SU-DHL-6 (cell line): ENCODE measurements at regions not wholly inside any gene's neighbourhood (a gene's known extent, or its start where the extent isn't known, plus 50 kb on each side); places are given as distances from the start of the nearest gene placed in this dataset.

Experiments used
- EZH2phosphoT487 ChIP-seq: fragments of 200-600 bp; sonication (generic), shearing (Covaris generic); conservative IDR thresholded peaks from 2 replicates; pipeline ENCODE4 v1.6.1; 2018; ENCODE audit warnings: mild to moderate bottlenecking, antibody characterized with exemption, low read length, moderate library complexity, mixed read lengths
- TF ChIP-seq, protein P1 (sequence below): fragments of 200-600 bp; sonication (generic); IDR thresholded peaks from one replicate; pipeline ENCODE4 v1.5.1; 2017; ENCODE audit warnings: antibody characterized with exemption, mild to moderate bottlenecking, low read length, moderate library complexity; ENCODE audit not compliant: insufficient read depth, poor library complexity, severe bottlenecking

DNA sequence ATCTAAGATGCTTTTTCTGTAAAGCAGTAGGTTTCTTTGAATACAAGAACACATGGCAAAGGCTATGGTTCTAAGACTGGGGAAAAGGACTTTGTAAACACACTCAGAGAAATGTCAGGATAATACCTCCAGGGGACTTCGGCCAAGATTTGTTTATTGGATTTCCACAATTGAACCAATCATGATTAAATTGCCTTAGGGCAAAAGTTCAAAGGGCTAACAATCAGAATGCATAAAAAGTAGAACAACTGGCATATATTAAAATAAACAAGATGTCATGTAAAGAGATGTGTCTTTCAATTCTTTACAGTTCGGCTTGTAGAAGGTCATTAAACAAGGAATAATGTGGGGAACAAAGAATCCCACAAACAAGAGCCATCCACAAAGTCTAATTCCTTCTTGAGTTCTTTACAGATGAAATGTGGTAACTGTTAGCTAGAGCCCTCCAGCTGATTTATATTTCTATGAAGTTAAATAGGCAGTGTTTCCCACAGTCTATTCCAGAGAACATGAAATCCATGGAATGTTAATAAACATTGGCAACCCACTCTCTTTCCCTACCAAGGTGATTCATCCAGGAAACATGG is 565.5 kb downstream of the ZNF608 start:
- TF ChIP-seq, protein P1, sequence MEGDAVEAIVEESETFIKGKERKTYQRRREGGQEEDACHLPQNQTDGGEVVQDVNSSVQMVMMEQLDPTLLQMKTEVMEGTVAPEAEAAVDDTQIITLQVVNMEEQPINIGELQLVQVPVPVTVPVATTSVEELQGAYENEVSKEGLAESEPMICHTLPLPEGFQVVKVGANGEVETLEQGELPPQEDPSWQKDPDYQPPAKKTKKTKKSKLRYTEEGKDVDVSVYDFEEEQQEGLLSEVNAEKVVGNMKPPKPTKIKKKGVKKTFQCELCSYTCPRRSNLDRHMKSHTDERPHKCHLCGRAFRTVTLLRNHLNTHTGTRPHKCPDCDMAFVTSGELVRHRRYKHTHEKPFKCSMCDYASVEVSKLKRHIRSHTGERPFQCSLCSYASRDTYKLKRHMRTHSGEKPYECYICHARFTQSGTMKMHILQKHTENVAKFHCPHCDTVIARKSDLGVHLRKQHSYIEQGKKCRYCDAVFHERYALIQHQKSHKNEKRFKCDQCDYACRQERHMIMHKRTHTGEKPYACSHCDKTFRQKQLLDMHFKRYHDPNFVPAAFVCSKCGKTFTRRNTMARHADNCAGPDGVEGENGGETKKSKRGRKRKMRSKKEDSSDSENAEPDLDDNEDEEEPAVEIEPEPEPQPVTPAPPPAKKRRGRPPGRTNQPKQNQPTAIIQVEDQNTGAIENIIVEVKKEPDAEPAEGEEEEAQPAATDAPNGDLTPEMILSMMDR: no peak
- TF ChIP-seq EZH2phosphoT487: no peak
